HEK293 (cell line): ENCODE measurements at regions not wholly inside any gene's neighbourhood (a gene's known extent, or its start where the extent isn't known, plus 50 kb on each side); places are given as distances from the start of the nearest gene placed in this dataset.
A peak's percentile ranks its signal among the peaks of the same experiment; 100 is the strongest.

Source experiments
- CTCF ChIA-PET: fragments of 350-600 bp; formaldehyde crosslinking; extraction: SDS; loops from one replicate; lab custom pipeline; 2021; ENCODE audit warnings: antibody characterized with exemption; lab: Yijun Ruan, JAX
- POLR2A ChIA-PET: fragments of 300-600 bp; formaldehyde crosslinking; extraction: SDS; loops from one replicate; lab custom pipeline; 2020; ENCODE audit warnings: antibody characterized with exemption, inconsistent platforms; lab: Yijun Ruan, JAX
- H3K27ac ChIP-seq: fragments of 200-500 bp; sonication (Bioruptor generic); 2 replicates; pipeline ENCODE4 v1.5.1; 2014; ENCODE audit warnings: low read depth, low read length, control low read depth, inconsistent platforms; ENCODE audit errors: extremely low read depth
- H3K36me3 ChIP-seq, 2 experiments: fragments of 200-500 bp in 1 of 2; sonication (Bioruptor generic) in 1 of 2; 1 replicate in 1 of 2; 2 replicates in 1 of 2; pipeline ENCODE4 v1.5.1; 2014 to 2017; ENCODE audit warnings: inconsistent platforms in 2 of 2, low read length in 2 of 2; ENCODE audit not compliant: control insufficient read depth in 2 of 2, insufficient read depth in 1 of 2
- H3K4me1 ChIP-seq: fragments of 200-500 bp; sonication (Bioruptor generic); 2 replicates; pipeline ENCODE4 v1.5.1; 2014; ENCODE audit warnings: mild to moderate bottlenecking, low read length, inconsistent platforms; ENCODE audit not compliant: control insufficient read depth, insufficient read depth
- H3K4me3 ChIP-seq: 2 replicates; pipeline ENCODE4 v1.5.1; 2011; ENCODE audit warnings: low read depth, mild to moderate bottlenecking, control low read depth, low read length, moderate library complexity
- H3K9me3 ChIP-seq: fragments of 200-500 bp; sonication (Bioruptor generic); 2 replicates; pipeline ENCODE4 v1.5.1; 2014; ENCODE audit warnings: low read depth, low read length, inconsistent platforms; ENCODE audit not compliant: control insufficient read depth, insufficient read depth
- ATF2 ChIP-seq: fragments of 450-650 bp; formaldehyde crosslinking; IDR thresholded peaks from 2 replicates; pipeline ENCODE4 v1.5.1; 2016; ENCODE audit warnings: missing biosample characterization, missing genetic modification characterization, low read depth
- BCL11A ChIP-seq: fragments of 450-650 bp; formaldehyde crosslinking; IDR thresholded peaks from 2 replicates; pipeline ENCODE4 v1.5.1; 2016; ENCODE audit warnings: low read depth, missing biosample characterization, missing genetic modification characterization
- BCL11B ChIP-seq: fragments of 450-650 bp; formaldehyde crosslinking; IDR thresholded peaks from 2 replicates; pipeline ENCODE4 v1.5.1; 2016; ENCODE audit warnings: low read depth, missing biosample characterization, missing genetic modification characterization
- BCL6B ChIP-seq: fragments of 450-650 bp; formaldehyde crosslinking; IDR thresholded peaks from 2 replicates; pipeline ENCODE4 v1.5.1; 2017; ENCODE audit warnings: missing biosample characterization, missing genetic modification characterization
- HIC1 ChIP-seq: fragments of 450-650 bp; formaldehyde crosslinking; IDR thresholded peaks from 2 replicates; pipeline ENCODE4 v1.5.1; 2016; ENCODE audit warnings: missing biosample characterization, missing genetic modification characterization
- HOXC10 ChIP-seq: sonication (generic); formaldehyde crosslinking; IDR thresholded peaks from 2 replicates; pipeline ENCODE4 v1.8.1; 2023; ENCODE audit warnings: mild to moderate bottlenecking, missing genetic modification reagents
- OSR2 ChIP-seq: fragments of 450-650 bp; formaldehyde crosslinking; IDR thresholded peaks from 2 replicates; pipeline ENCODE4 v1.5.1; 2016; ENCODE audit warnings: missing biosample characterization, missing genetic modification characterization
- PRDM6 ChIP-seq: fragments of 450-650 bp; formaldehyde crosslinking; IDR thresholded peaks from 2 replicates; pipeline ENCODE4 v1.5.1; 2017; ENCODE audit warnings: missing biosample characterization, missing genetic modification characterization
- SCRT1 ChIP-seq: fragments of 450-650 bp; formaldehyde crosslinking; IDR thresholded peaks from 2 replicates; pipeline ENCODE4 v1.5.1; 2016; ENCODE audit warnings: missing biosample characterization, missing genetic modification characterization, borderline replicate concordance
- TSHZ1 ChIP-seq: fragments of 450-650 bp; formaldehyde crosslinking; IDR thresholded peaks from 2 replicates; pipeline ENCODE4 v1.5.1; 2016; ENCODE audit warnings: missing biosample characterization, missing genetic modification characterization, borderline replicate concordance
- ZIC2 ChIP-seq: fragments of 450-650 bp; formaldehyde crosslinking; IDR thresholded peaks from 2 replicates; pipeline ENCODE4 v1.5.1; 2016; ENCODE audit warnings: missing biosample characterization, missing genetic modification characterization
- ZNF146 ChIP-seq: fragments of 450-650 bp; formaldehyde crosslinking; IDR thresholded peaks from 2 replicates; pipeline ENCODE4 v1.5.1; 2016; ENCODE audit warnings: missing biosample characterization, missing genetic modification characterization
- ZNF148 ChIP-seq: fragments of 450-650 bp; formaldehyde crosslinking; IDR thresholded peaks from 2 replicates; pipeline ENCODE4 v1.5.0; 2017; ENCODE audit warnings: missing biosample characterization, missing genetic modification characterization, borderline replicate concordance
- ZNF157 ChIP-seq: fragments of 450-650 bp; formaldehyde crosslinking; IDR thresholded peaks from 2 replicates; pipeline ENCODE4 v1.5.1; 2016; ENCODE audit warnings: missing biosample characterization, missing genetic modification characterization
- ZNF335 ChIP-seq: fragments of 450-650 bp; formaldehyde crosslinking; conservative IDR thresholded peaks from 2 replicates; pipeline ENCODE4 v1.5.1; 2016; ENCODE audit warnings: missing biosample characterization, missing genetic modification characterization
- ZNF341 ChIP-seq: fragments of 450-650 bp; formaldehyde crosslinking; IDR thresholded peaks from 2 replicates; pipeline ENCODE4; 2016; ENCODE audit warnings: low read depth, missing biosample characterization, missing genetic modification characterization
- ZNF366 ChIP-seq: fragments of 450-650 bp; formaldehyde crosslinking; conservative IDR thresholded peaks from 2 replicates; pipeline ENCODE4 v1.5.1; 2016; ENCODE audit warnings: missing biosample characterization, missing genetic modification characterization
- ZNF488 ChIP-seq: fragments of 450-650 bp; formaldehyde crosslinking; IDR thresholded peaks from 2 replicates; pipeline ENCODE4 v1.5.1; 2016; ENCODE audit warnings: missing biosample characterization, missing genetic modification characterization
- ZNF707 ChIP-seq: fragments of 450-650 bp; formaldehyde crosslinking; IDR thresholded peaks from 2 replicates; pipeline ENCODE4 v1.5.1; 2016; ENCODE audit warnings: missing biosample characterization, missing genetic modification characterization
- ZNF776 ChIP-seq: fragments of 450-650 bp; formaldehyde crosslinking; IDR thresholded peaks from 2 replicates; pipeline ENCODE4 v1.5.0; 2017; ENCODE audit warnings: missing biosample characterization, missing genetic modification characterization, borderline replicate concordance
- ZSCAN18 ChIP-seq: fragments of 450-650 bp; formaldehyde crosslinking; IDR thresholded peaks from 2 replicates; pipeline ENCODE4 v1.5.1; 2016; ENCODE audit warnings: missing biosample characterization, missing genetic modification characterization

GRCh38 chr18:2303517-2304238 is 267.6 kb downstream of the METTL4 start:
- POLR2A ChIA-PET = no interaction called here
- no peak overlapping the region for H3K4me3 ChIP-seq
- TF ChIP-seq ZNF341 (no peak), ZNF148 (tag by site-specific recombination) (no peak), ZNF335 (tag by site-specific recombination) (no peak), ZNF157 (no peak), BCL11A (tag by site-specific recombination) (0 out of 2 replicates have a peak, but pooled peaks have one; percentile 20), ZNF707 (tag by site-specific recombination) (no peak), ATF2 (no peak), PRDM6 (tag by site-specific recombination) (peak; percentile 63), HOXC10 (CRISPR knock-in tag) (no peak), BCL6B (tag by site-specific recombination) (no peak), HIC1 (tag by site-specific recombination) (no peak), ZNF488 (tag by site-specific recombination) (no peak), OSR2 (tag by site-specific recombination) (peak; percentile 60; the same call in 1 of the 2 replicates), ZNF776 (tag by site-specific recombination) (no peak), ZIC2 (no peak), BCL11B (tag by site-specific recombination) (no peak), ZNF146 (tag by site-specific recombination) (no peak), ZNF366 (0 out of 2 replicates have a peak, but pooled peaks have one; percentile 22), TSHZ1 (tag by site-specific recombination) (peak; percentile 41; the same call in 1 of the 2 replicates), ZSCAN18 (tag by site-specific recombination) (no peak), SCRT1 (tag by site-specific recombination) (no peak)

More at GRCh38 chr18:2303517-2304238, 267.6 kb downstream of the METTL4 start:
- peaks cover 8% of the 10 kb centered on the region; the same call in 1 of the 2 replicates for H3K4me1 ChIP-seq
- no peaks in the 10 kb centered on the region for H3K36me3 ChIP-seq
- CTCF ChIA-PET = interaction anchor here (0.9 kb wide), 1 partner anchor 10 kb away, joined by 3 read pairs; no protein-coding TSS in a partner anchor
- H3K27ac ChIP-seq = no peak overlapping the region
- H3K9me3 ChIP-seq = no peaks in the 10 kb centered on the region
